Parathyroid adenoma (tissue), 2 donors: ENCODE measurements at regions not wholly inside any gene's neighbourhood (a gene's known extent, or its start where the extent isn't known, plus 50 kb on each side); places are given as distances from the start of the nearest gene placed in this dataset.

Experiments used
- H2AFZ ChIP-seq: fragments of 300-600 bp; sonication (generic); one replicate; pipeline ENCODE4 v1.7.0; 2017; ENCODE audit warnings: antibody characterized with exemption, mild to moderate bottlenecking
- H3K27ac ChIP-seq: fragments of 300-600 bp; sonication (generic); one replicate; pipeline ENCODE4 v1.7.0; 2017
- H3K27me3 ChIP-seq: fragments of 300-600 bp; sonication (generic); one replicate; pipeline ENCODE4 v1.7.0; 2017; ENCODE audit warnings: low read length; ENCODE audit not compliant: control insufficient read depth, insufficient read depth
- H3K36me3 ChIP-seq: fragments of 300-600 bp; sonication (generic); one replicate; pipeline ENCODE4 v1.7.0; 2017; ENCODE audit warnings: low read length; ENCODE audit not compliant: control insufficient read depth, insufficient read depth
- H3K4me1 ChIP-seq: fragments of 300-600 bp; sonication (generic); one replicate; pipeline ENCODE4 v1.7.0; 2017; ENCODE audit warnings: control low read depth
- H3K4me2 ChIP-seq: fragments of 300-600 bp; sonication (generic); one replicate; pipeline ENCODE4 v1.7.0; 2017; ENCODE audit warnings: low read length
- H3K4me3 ChIP-seq: fragments of 300-600 bp; sonication (generic); one replicate; pipeline ENCODE4 v1.7.0; 2017; ENCODE audit warnings: low read depth, low read length
- H3K79me2 ChIP-seq: fragments of 300-600 bp; sonication (generic); one replicate; pipeline ENCODE4 v1.7.0; 2017; ENCODE audit warnings: control low read depth
- H3K9ac ChIP-seq: fragments of 300-600 bp; sonication (generic); one replicate; pipeline ENCODE4 v1.7.0; 2017; ENCODE audit warnings: mild to moderate bottlenecking
- H3K9me3 ChIP-seq: fragments of 300-600 bp; sonication (generic); one replicate; pipeline ENCODE4 v1.7.0; 2017; ENCODE audit warnings: low read length; ENCODE audit not compliant: control insufficient read depth
- TF ChIP-seq, protein P1 (sequence below): fragments of 300-600 bp; sonication (generic); IDR thresholded peaks from one replicate; pipeline ENCODE4 v1.7.0; 2017; ENCODE audit warnings: antibody characterized with exemption, mild to moderate bottlenecking
- donor health status: primary hyperparathyroidism.

DNA sequence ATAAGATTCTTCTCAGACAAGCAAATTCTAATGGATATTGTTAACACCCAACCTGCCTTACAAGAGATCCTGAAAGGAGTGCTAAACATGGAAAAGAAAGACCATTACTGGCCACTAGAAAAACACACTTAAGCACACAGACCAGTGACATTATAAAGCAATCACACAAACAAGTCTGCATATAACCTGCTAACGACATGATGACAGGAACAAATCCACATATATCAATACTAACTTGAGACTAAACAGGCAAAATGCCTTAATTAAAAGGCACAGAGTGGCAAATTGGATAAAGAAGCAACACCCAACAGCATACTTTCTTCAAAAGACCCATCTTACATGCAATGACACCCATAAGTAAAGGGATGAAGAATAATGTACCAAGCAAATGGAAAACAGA, 100.5 kb upstream of the PCDH18 start:
- H3K4me3 ChIP-seq, result no peak overlapping the region
- no peak overlapping the region for H3K4me2 ChIP-seq
- H3K27ac ChIP-seq, result no peak overlapping the region
- no peaks in the 10 kb centered on the region for H3K27me3 ChIP-seq
- H3K9me3 ChIP-seq, result no peaks in the 10 kb centered on the region
- H3K9ac ChIP-seq, result no peak overlapping the region
- no peaks in the 10 kb centered on the region for H3K79me2 ChIP-seq
- TF ChIP-seq, protein P1, sequence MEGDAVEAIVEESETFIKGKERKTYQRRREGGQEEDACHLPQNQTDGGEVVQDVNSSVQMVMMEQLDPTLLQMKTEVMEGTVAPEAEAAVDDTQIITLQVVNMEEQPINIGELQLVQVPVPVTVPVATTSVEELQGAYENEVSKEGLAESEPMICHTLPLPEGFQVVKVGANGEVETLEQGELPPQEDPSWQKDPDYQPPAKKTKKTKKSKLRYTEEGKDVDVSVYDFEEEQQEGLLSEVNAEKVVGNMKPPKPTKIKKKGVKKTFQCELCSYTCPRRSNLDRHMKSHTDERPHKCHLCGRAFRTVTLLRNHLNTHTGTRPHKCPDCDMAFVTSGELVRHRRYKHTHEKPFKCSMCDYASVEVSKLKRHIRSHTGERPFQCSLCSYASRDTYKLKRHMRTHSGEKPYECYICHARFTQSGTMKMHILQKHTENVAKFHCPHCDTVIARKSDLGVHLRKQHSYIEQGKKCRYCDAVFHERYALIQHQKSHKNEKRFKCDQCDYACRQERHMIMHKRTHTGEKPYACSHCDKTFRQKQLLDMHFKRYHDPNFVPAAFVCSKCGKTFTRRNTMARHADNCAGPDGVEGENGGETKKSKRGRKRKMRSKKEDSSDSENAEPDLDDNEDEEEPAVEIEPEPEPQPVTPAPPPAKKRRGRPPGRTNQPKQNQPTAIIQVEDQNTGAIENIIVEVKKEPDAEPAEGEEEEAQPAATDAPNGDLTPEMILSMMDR, result no peak
- H3K4me1 ChIP-seq, result no peaks in the 10 kb centered on the region
- H3K36me3 ChIP-seq, result no peaks in the 10 kb centered on the region
- no peak overlapping the region for H2AFZ ChIP-seq

DNA sequence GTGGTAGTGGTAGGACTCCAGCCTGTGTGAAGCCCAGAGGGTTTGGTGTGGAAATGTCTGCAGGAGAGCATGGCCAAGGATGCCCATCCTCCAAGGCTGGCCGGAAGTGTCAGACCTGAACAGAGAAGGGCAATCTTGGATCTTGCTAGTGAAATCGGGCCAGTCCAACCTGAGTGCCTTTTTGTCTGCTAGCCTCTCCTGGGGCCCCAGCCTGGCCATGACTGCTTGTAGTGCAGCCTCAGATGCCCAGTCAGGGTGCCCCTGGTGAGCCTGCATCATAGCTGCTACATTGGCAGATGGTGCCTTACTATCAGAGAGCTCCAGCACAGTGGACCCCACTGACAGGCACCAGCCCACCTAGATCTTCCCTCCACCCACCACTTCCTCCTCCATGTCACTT, 99.3 kb upstream of the PCDH18 start:
- no peaks in the 10 kb centered on the region for H3K36me3 ChIP-seq
- H3K4me2 ChIP-seq, result no peak overlapping the region
- TF ChIP-seq, protein P1, result no peak
- no peak overlapping the region for H3K4me3 ChIP-seq
- H3K9me3 ChIP-seq, result no peaks in the 10 kb centered on the region
- H3K9ac ChIP-seq, result no peak overlapping the region
- H3K4me1 ChIP-seq, result no peaks in the 10 kb centered on the region
- H2AFZ ChIP-seq, result no peak overlapping the region
- H3K27me3 ChIP-seq, result no peaks in the 10 kb centered on the region
- H3K79me2 ChIP-seq, result no peaks in the 10 kb centered on the region
- H3K27ac ChIP-seq, result no peak overlapping the region

DNA sequence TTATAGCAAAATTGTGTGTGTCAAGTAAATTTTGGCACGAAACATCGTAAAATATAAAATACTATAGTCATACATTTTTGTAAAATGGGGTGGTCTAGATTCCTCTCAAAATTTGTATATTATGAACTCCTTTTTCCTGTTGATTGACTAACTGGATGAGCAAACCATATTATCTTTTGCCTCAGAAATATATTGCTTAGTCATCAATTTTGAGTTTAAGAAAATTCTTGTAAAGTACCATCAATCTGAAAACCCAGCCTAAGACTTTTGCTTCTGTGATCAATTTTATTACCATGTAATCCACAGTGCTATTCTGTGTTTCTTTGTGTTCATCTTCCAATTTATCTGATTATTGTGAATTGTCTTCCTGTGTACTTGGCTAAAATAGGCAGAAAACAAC, 98.0 kb upstream of the PCDH18 start:
- TF ChIP-seq, protein P1, result no peak
- H3K27me3 ChIP-seq, result no peaks in the 10 kb centered on the region

DNA sequence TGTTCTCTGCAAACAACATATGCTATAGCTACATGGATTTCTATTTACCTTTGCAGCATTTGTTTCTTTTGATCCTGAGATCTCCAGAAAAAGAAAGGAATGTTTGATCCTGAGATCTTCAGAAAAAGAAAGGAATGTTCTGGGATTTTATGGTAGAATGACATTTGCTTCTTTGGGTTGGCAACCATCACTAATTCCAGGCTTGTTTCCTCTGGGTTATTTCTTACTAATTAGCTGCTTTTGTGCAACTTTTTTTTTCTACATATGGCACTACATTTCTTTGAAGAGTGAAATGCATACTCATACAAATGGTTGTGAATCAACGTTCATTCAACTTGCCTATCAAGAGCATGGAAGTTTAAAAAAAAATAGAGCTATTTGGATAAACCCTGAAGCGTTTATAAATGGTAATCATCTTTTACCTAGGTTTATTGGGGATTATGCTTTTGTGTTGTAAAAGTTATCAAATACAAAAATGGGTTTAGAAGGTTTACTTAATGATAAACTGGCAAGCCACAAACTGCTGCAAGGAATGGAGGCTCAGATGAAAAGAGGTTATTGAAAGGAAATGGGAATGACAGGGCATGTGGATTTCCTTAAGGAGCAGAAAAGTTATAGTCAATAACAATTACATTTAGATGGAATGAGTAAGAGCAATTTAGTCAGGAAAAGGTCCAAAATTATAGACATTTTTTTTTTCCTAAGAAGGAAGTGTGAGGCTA, 95.6 kb upstream of the PCDH18 start:
- Histone ChIP-seq H3K79me2 (no peaks in the 10 kb centered on the region), H3K36me3 (no peaks in the 10 kb centered on the region), H3K4me1 (no peaks in the 10 kb centered on the region), H3K4me3 (no peak overlapping the region), H3K27ac (no peak overlapping the region), H3K4me2 (no peak overlapping the region), H3K27me3 (no peaks in the 10 kb centered on the region), H3K9ac (no peak overlapping the region), H3K9me3 (no peaks in the 10 kb centered on the region), H2AFZ (no peak overlapping the region)
- TF ChIP-seq, protein P1, result no peak

More for the DNA sequence above, 98.0 kb upstream of the PCDH18 start:
- no peak overlapping the region for H3K4me2 ChIP-seq
- H3K36me3 ChIP-seq, result no peaks in the 10 kb centered on the region
- no peak overlapping the region for H2AFZ ChIP-seq
- no peaks in the 10 kb centered on the region for H3K4me1 ChIP-seq
- no peak overlapping the region for H3K9ac ChIP-seq
- H3K27ac ChIP-seq, result no peak overlapping the region
- H3K79me2 ChIP-seq, result no peaks in the 10 kb centered on the region
- H3K9me3 ChIP-seq, result no peaks in the 10 kb centered on the region
- H3K4me3 ChIP-seq, result no peak overlapping the region
